Vagina (tissue), 2 donors: ENCODE measurements at regions not wholly inside any gene's neighbourhood (a gene's known extent, or its start where the extent isn't known, plus 50 kb on each side); places are given as distances from the start of the nearest gene placed in this dataset.

Experiments
- CTCF ChIP-seq, 3 experiments: fragments of 450-650 bp in 2 of 3; fragments of 200-600 bp in 1 of 3; sonication (generic) in 1 of 3; IDR thresholded peaks; one replicate each; pipeline ENCODE4 v1.5.1; 2017 to 2019; ENCODE audit warnings: antibody characterized with exemption in 3 of 3, mild to moderate bottlenecking in 2 of 3, moderate library complexity in 2 of 3
- POLR2AphosphoS5 ChIP-seq, 2 donors: sonication (generic); formaldehyde crosslinking; IDR thresholded peaks; one replicate each; pipeline ENCODE4 v1.9.0; 2017; ENCODE audit warnings: antibody characterized with exemption in 2 of 2, mild to moderate bottlenecking in 2 of 2, low read depth in 1 of 2; ENCODE audit not compliant: insufficient read depth in 1 of 2

GRCh38 chr6:16883414-16883813 is 122.2 kb upstream of the ATXN1 start:
- no peak for TF ChIP-seq CTCF (IDR thresholded peaks at IDR 0.05)
- no peak for TF ChIP-seq POLR2AphosphoS5 (IDR thresholded peaks at IDR 0.05; ENCODE audit: insufficient read depth in 1 of 2, low read depth in 1 of 2)
